ENCODE measurements at regions not wholly inside any gene's neighbourhood (a gene's known extent, or its start where the extent isn't known, plus 50 kb on each side); places are given as distances from the start of the nearest gene placed in this dataset.

DNA sequence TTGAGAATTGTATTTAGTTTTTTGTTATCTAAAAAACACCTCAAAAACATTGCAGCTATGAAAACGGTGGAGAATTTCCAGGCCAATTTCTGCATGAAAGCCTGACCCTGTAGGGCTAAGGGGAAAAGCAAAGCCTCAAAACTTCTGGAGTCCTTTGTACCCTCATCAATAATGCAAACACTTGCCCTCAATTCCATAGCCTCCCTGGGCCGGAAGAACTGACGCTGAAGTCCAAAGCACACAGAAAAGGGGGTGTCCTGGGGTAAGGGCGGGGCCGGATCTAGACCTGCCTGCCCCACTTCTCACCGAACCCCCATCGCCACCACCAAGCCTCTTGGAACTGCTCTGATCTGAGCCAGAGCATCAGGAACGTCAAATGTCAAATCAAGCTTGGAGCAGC is 173.9 kb upstream of the S100G start:
- TF ChIP-seq, protein P1, sequence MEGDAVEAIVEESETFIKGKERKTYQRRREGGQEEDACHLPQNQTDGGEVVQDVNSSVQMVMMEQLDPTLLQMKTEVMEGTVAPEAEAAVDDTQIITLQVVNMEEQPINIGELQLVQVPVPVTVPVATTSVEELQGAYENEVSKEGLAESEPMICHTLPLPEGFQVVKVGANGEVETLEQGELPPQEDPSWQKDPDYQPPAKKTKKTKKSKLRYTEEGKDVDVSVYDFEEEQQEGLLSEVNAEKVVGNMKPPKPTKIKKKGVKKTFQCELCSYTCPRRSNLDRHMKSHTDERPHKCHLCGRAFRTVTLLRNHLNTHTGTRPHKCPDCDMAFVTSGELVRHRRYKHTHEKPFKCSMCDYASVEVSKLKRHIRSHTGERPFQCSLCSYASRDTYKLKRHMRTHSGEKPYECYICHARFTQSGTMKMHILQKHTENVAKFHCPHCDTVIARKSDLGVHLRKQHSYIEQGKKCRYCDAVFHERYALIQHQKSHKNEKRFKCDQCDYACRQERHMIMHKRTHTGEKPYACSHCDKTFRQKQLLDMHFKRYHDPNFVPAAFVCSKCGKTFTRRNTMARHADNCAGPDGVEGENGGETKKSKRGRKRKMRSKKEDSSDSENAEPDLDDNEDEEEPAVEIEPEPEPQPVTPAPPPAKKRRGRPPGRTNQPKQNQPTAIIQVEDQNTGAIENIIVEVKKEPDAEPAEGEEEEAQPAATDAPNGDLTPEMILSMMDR (optimal IDR thresholded peaks at IDR 0.05 in 1 of 3, IDR thresholded peaks at IDR 0.05 in 1 of 3, conservative IDR thresholded peaks at IDR 0.05 in 1 of 3; ENCODE audit: extremely low read depth in 1 of 3, insufficient read depth in 2 of 3, low read length in 3 of 3): no peak
- Histone ChIP-seq H3K9me1 (ENCODE audit: control insufficient read depth, extremely low read depth, insufficient read depth, low read length) (no peaks in the 10 kb centered on the region), H3K4me1 (ENCODE audit: control insufficient read depth, extremely low read depth, insufficient read depth, low read length) (peaks cover 21% of the 10 kb centered on the region), H3K4me2 (ENCODE audit: control insufficient read depth, extremely low read depth, insufficient read depth, low read depth, low read length) (no peak overlapping the region), H3K4me3 (ENCODE audit: control insufficient read depth in 2 of 3, extremely low read depth in 1 of 3, insufficient read depth in 2 of 3, low read depth in 1 of 3, low read length in 3 of 3) (no peak overlapping the region), H3K9me3 (ENCODE audit: control insufficient read depth, low read depth, low read length) (no peaks in the 10 kb centered on the region), H3K9ac (ENCODE audit: control insufficient read depth, extremely low read depth, insufficient read depth, low read length) (no peak overlapping the region), H4K20me1 (ENCODE audit: control insufficient read depth, extremely low read depth, insufficient read depth, low read length) (no peaks in the 10 kb centered on the region), H3K27ac (ENCODE audit: control insufficient read depth, insufficient read depth, low read length) (no peak overlapping the region), H3K79me2 (ENCODE audit: control insufficient read depth, insufficient read depth, low read length) (no peaks in the 10 kb centered on the region), H3K27me3 (ENCODE audit: control insufficient read depth, extremely low read depth, insufficient read depth, low read length) (no peaks in the 10 kb centered on the region), H2AFZ (ENCODE audit: control insufficient read depth, low read length) (no peak overlapping the region), H3K36me3 (ENCODE audit: control insufficient read depth in 2 of 2, extremely low read depth in 1 of 2, insufficient read depth in 2 of 2, low read length in 2 of 2) (no peaks in the 10 kb centered on the region)
- dilution Hi-C loops (cut with MboI; ENCODE audit: extremely low pct_ligation_motif_present, low sequenced_read_pairs): no loop called here
- FAIRE-seq: no peak
- DNase-seq (ENCODE audit: low read depth, low spot score): no peak

DNA sequence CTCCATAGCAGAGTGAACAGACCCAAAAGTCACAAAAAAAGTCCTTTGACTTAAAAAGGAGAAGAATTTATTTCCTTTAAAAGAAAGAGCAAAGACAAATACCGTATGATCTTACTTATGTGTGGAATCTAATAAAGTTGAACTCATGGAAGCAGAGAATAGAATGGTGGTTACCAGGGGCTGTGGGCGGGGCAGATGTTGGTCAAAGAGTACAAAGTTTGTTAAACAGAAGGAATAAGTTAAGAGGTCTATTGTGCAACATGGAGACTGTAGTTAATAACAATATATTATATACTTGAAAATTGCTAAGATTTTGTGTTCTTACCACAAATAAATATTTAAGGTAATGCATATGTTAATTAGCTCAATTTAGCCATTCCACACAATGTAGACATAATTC is 173.3 kb upstream of the S100G start:
- H4K20me1 ChIP-seq (ENCODE audit: control insufficient read depth, extremely low read depth, insufficient read depth, low read length): no peaks in the 10 kb centered on the region
- no peaks in the 10 kb centered on the region for H3K36me3 ChIP-seq (ENCODE audit: control insufficient read depth in 2 of 2, extremely low read depth in 1 of 2, insufficient read depth in 2 of 2, low read length in 2 of 2)
- DNase-seq (ENCODE audit: low read depth, low spot score) (no peak), FAIRE-seq (no peak)
- H3K27ac ChIP-seq (ENCODE audit: control insufficient read depth, insufficient read depth, low read length): no peak overlapping the region
- no peak overlapping the region for H3K4me3 ChIP-seq (ENCODE audit: control insufficient read depth in 2 of 3, extremely low read depth in 1 of 3, insufficient read depth in 2 of 3, low read depth in 1 of 3, low read length in 3 of 3)
- H3K4me1 ChIP-seq (ENCODE audit: control insufficient read depth, extremely low read depth, insufficient read depth, low read length): peaks cover 21% of the 10 kb centered on the region
- H3K79me2 ChIP-seq (ENCODE audit: control insufficient read depth, insufficient read depth, low read length): no peaks in the 10 kb centered on the region
- TF ChIP-seq EZH2 (IDR thresholded peaks at IDR 0.05; ENCODE audit: low read length): no peak
- TF ChIP-seq, protein P1 (optimal IDR thresholded peaks at IDR 0.05 in 1 of 3, IDR thresholded peaks at IDR 0.05 in 1 of 3, conservative IDR thresholded peaks at IDR 0.05 in 1 of 3; ENCODE audit: extremely low read depth in 1 of 3, insufficient read depth in 2 of 3, low read length in 3 of 3): no peak
- dilution Hi-C loops (cut with MboI; ENCODE audit: extremely low pct_ligation_motif_present, low sequenced_read_pairs): no loop called here
- no peak overlapping the region for H2AFZ ChIP-seq (ENCODE audit: control insufficient read depth, low read length)
- no peaks in the 10 kb centered on the region for H3K9me1 ChIP-seq (ENCODE audit: control insufficient read depth, extremely low read depth, insufficient read depth, low read length)
- no peak overlapping the region for H3K9ac ChIP-seq (ENCODE audit: control insufficient read depth, extremely low read depth, insufficient read depth, low read length)
- no peaks in the 10 kb centered on the region for H3K9me3 ChIP-seq (ENCODE audit: control insufficient read depth, low read depth, low read length)
- no peaks in the 10 kb centered on the region for H3K27me3 ChIP-seq (ENCODE audit: control insufficient read depth, extremely low read depth, insufficient read depth, low read length)
- no peak overlapping the region for H3K4me2 ChIP-seq (ENCODE audit: control insufficient read depth, extremely low read depth, insufficient read depth, low read depth, low read length)

Data from keratinocyte (primary cell).